K562 (cell line): ENCODE measurements at regions not wholly inside any gene's neighbourhood (a gene's known extent, or its start where the extent isn't known, plus 50 kb on each side); places are given as distances from the start of the nearest gene placed in this dataset.

Experiments used
- CTCF ChIP-seq, 3 experiments: IDR thresholded peaks in 2 of 3; conservative IDR thresholded peaks in 1 of 3; 2 replicates each; pipeline ENCODE4 v1.5.1; 2011 to 2012; ENCODE audit warnings: low read length in 3 of 3, mild to moderate bottlenecking in 3 of 3, control low read depth in 2 of 3, improper control_type of control experiment in 1 of 3, inconsistent platforms in 1 of 3, low read depth in 1 of 3, mixed read lengths in 1 of 3, moderate library complexity in 1 of 3; ENCODE audit not compliant: insufficient read depth in 2 of 3
- HDAC2 ChIP-seq: fragments of 450-650 bp; IDR thresholded peaks from 2 replicates; pipeline ENCODE4 v1.6.1; 2016; ENCODE audit warnings: mild to moderate bottlenecking
- NFYB ChIP-seq: IDR thresholded peaks from 2 replicates; pipeline ENCODE4 v1.6.1; 2011; ENCODE audit warnings: mild to moderate bottlenecking, moderate library complexity; ENCODE audit not compliant: insufficient read length; ENCODE audit errors: extremely low read depth
- NRF1 ChIP-seq, 2 experiments: fragments of 450-650 bp; IDR thresholded peaks in 1 of 2; conservative IDR thresholded peaks in 1 of 2; 2 replicates each; pipeline ENCODE4 v1.6.1; 2014; ENCODE audit warnings: mild to moderate bottlenecking in 2 of 2
- POLR2A ChIP-seq: fragments of 450-650 bp; conservative IDR thresholded peaks from 2 replicates; pipeline ENCODE4 v1.6.1; 2016
- PRPF4 ChIP-seq: fragments of 200-400 bp; formaldehyde crosslinking; IDR thresholded peaks from one replicate; pipeline ENCODE4 v1.6.1; 2017; ENCODE audit warnings: low read length, low read depth, mild to moderate bottlenecking; ENCODE audit not compliant: insufficient read depth, poor library complexity, severe bottlenecking
- TFAM ChIP-seq: fragments of 250-450 bp; sonication (Bioruptor Pico); conservative IDR thresholded peaks from 2 replicates; pipeline ENCODE4 v1.5.0; 2021; ENCODE audit warnings: mild to moderate bottlenecking, moderate library complexity
- TOE1 ChIP-seq, 2 experiments: fragments of 450-650 bp in 1 of 2; sonication (generic) in 1 of 2; formaldehyde crosslinking in 1 of 2; IDR thresholded peaks; 2 replicates each; pipeline versions ENCODE4 v1.7.1 to v1.8.0; 2016 to 2022; ENCODE audit warnings: borderline replicate concordance in 2 of 2, mild to moderate bottlenecking in 2 of 2, antibody characterized with exemption in 1 of 2, inconsistent platforms in 1 of 2, low read depth in 1 of 2, missing genetic modification reagents in 1 of 2, moderate library complexity in 1 of 2
- ZFP30 ChIP-seq: fragments of 250-450 bp; sonication (Bioruptor Pico); IDR thresholded peaks from 2 replicates; pipeline ENCODE4 v1.8.0; 2022; ENCODE audit warnings: moderate library complexity, mild to moderate bottlenecking, inconsistent platforms, borderline replicate concordance

GRCh38 chr7:25659841-25660240, 431.6 kb upstream of the NPVF start:
- TF ChIP-seq CTCF (IDR thresholded peaks at IDR 0.05 in 2 of 3, conservative IDR thresholded peaks at IDR 0.05 in 1 of 3; ENCODE audit: insufficient read depth in 2 of 3, low read depth in 1 of 3, low read length in 3 of 3) (no peak), PRPF4 (no peak), NFYB (no peak), NRF1 (conservative IDR thresholded peaks at IDR 0.05 in 1 of 2, IDR thresholded peaks at IDR 0.05 in 1 of 2) (no peak), ZFP30 (CRISPR knock-in tag) (no peak), TOE1 (IDR thresholded peaks at IDR 0.05; ENCODE audit: borderline replicate concordance) (no peak), TOE1 (CRISPR knock-in tag; IDR thresholded peaks at IDR 0.05; ENCODE audit: borderline replicate concordance, low read depth) (no peak), POLR2A (no peak), HDAC2 (no peak), TFAM (CRISPR knock-in tag) (no peak)
